Smooth muscle cell (in vitro differentiated cells): ENCODE measurements at regions not wholly inside any gene's neighbourhood (a gene's known extent, or its start where the extent isn't known, plus 50 kb on each side); places are given as distances from the start of the nearest gene placed in this dataset.

Experiments
- DNase-seq: peaks from one replicate; lab custom pipeline; 2025; ENCODE audit not compliant: unreplicated experiment; lab: John Stamatoyannopoulos, UW
- H2AFZ ChIP-seq: fragments of 200-600 bp; sonication (generic); 2 replicates; pipeline ENCODE4 v1.6.0; 2016; ENCODE audit warnings: antibody characterized with exemption, low read depth, mild to moderate bottlenecking
- H3F3A ChIP-seq: fragments of 200-600 bp; sonication (generic); 2 replicates; pipeline ENCODE4 v1.6.0; 2017; ENCODE audit warnings: antibody characterized with exemption, low read depth
- H3K27ac ChIP-seq: fragments of 200-600 bp; sonication (generic); 2 replicates; pipeline ENCODE4 v1.5.1; 2016; ENCODE audit warnings: low read depth, mild to moderate bottlenecking
- H3K27me3 ChIP-seq: fragments of 200-600 bp; sonication (generic); 2 replicates; pipeline ENCODE4 v1.6.1; 2016; ENCODE audit warnings: low read depth, mild to moderate bottlenecking
- H3K36me3 ChIP-seq: fragments of 200-600 bp; sonication (generic); 2 replicates; pipeline ENCODE4 v1.5.1; 2016; ENCODE audit warnings: low read depth
- H3K4me1 ChIP-seq: fragments of 200-600 bp; sonication (generic); 2 replicates; pipeline ENCODE4 v1.5.1; 2016; ENCODE audit warnings: low read depth
- H3K4me2 ChIP-seq: fragments of 200-600 bp; sonication (generic); 2 replicates; pipeline ENCODE4 v1.6.0; 2016; ENCODE audit warnings: mild to moderate bottlenecking
- H3K4me3 ChIP-seq: fragments of 200-600 bp; sonication (generic); 2 replicates; pipeline ENCODE4 v1.5.1; 2016; ENCODE audit warnings: mild to moderate bottlenecking
- H3K79me2 ChIP-seq: fragments of 200-600 bp; sonication (generic); 2 replicates; pipeline ENCODE4 v1.6.0; 2016; ENCODE audit warnings: low read depth, mild to moderate bottlenecking
- H3K9ac ChIP-seq: fragments of 200-600 bp; sonication (generic); 2 replicates; pipeline ENCODE4 v1.6.0; 2016; ENCODE audit warnings: low read depth
- H3K9me3 ChIP-seq: fragments of 200-600 bp; sonication (generic); replicated peaks from 2 replicates; pipeline ENCODE4 v1.5.1; 2016; ENCODE audit warnings: low read depth
- H4K20me1 ChIP-seq: fragments of 200-600 bp; sonication (generic); 2 replicates; pipeline ENCODE4 v1.6.0; 2016; ENCODE audit warnings: low read depth
- WGBS: methylation state at CpG from one replicate; pipeline ENCODE4 v1.1.7; 2016; ENCODE audit warnings: low lambda C conversion rate; 5-methylcytosine and 5-hydroxymethylcytosine counted together
- TF ChIP-seq, protein P1 (sequence below): fragments of 200-600 bp; sonication (generic); IDR thresholded peaks from 2 replicates; pipeline ENCODE4 v1.5.1; 2017; ENCODE audit warnings: borderline replicate concordance, mild to moderate bottlenecking, antibody characterized with exemption; ENCODE audit not compliant: insufficient read depth, poor library complexity, severe bottlenecking

GRCh38 chr6:126110512-126111270 is 124.4 kb downstream of the TRMT11 start:
- WGBS = 97% methylated on average over 4 of the region's 4 CpGs
- no peak for DNase-seq

DNA sequence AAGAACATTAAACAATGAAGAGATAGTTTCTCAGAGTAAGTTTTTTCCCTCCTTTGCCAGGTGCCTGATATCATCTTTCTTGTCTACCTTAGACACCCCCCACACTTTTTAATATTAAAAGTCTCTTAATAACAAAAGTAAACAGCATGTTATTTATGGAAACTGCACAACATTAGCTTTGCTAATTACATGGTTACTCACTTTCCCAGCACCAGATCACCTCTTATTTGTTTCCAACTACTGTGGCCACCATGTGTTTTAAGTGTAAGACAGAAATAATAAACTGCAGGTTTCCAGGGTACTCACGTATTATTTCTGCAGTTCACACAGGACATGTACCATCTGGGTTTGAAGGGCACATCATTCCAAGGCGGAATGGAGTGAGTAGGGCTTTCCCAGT is 125.0 kb downstream of the TRMT11 start:
- DNase-seq = no peak
- H3F3A ChIP-seq = no peaks in the 10 kb centered on the region
- peaks cover 23% of the 10 kb centered on the region for H3K4me1 ChIP-seq
- no peak overlapping the region for H3K27ac ChIP-seq
- 94% methylated on average over 2 of the region's 2 CpGs for WGBS
- H3K4me3 ChIP-seq = no peak overlapping the region
- H3K79me2 ChIP-seq = no peaks in the 10 kb centered on the region
- no peak overlapping the region for H2AFZ ChIP-seq
- H4K20me1 ChIP-seq = no peaks in the 10 kb centered on the region
- H3K4me2 ChIP-seq = no peak overlapping the region
- no peaks in the 10 kb centered on the region for H3K9me3 ChIP-seq
- H3K9ac ChIP-seq = no peak overlapping the region
- no peaks in the 10 kb centered on the region for H3K36me3 ChIP-seq
- TF ChIP-seq, protein P1, sequence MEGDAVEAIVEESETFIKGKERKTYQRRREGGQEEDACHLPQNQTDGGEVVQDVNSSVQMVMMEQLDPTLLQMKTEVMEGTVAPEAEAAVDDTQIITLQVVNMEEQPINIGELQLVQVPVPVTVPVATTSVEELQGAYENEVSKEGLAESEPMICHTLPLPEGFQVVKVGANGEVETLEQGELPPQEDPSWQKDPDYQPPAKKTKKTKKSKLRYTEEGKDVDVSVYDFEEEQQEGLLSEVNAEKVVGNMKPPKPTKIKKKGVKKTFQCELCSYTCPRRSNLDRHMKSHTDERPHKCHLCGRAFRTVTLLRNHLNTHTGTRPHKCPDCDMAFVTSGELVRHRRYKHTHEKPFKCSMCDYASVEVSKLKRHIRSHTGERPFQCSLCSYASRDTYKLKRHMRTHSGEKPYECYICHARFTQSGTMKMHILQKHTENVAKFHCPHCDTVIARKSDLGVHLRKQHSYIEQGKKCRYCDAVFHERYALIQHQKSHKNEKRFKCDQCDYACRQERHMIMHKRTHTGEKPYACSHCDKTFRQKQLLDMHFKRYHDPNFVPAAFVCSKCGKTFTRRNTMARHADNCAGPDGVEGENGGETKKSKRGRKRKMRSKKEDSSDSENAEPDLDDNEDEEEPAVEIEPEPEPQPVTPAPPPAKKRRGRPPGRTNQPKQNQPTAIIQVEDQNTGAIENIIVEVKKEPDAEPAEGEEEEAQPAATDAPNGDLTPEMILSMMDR = no peak
- H3K27me3 ChIP-seq = no peaks in the 10 kb centered on the region

More at GRCh38 chr6:126110512-126111270, 124.4 kb downstream of the TRMT11 start:
- H3K9ac ChIP-seq = no peak overlapping the region
- no peak overlapping the region for H2AFZ ChIP-seq
- H3K27ac ChIP-seq = no peak overlapping the region
- H4K20me1 ChIP-seq = no peaks in the 10 kb centered on the region
- no peaks in the 10 kb centered on the region for H3K79me2 ChIP-seq
- no peaks in the 10 kb centered on the region for H3F3A ChIP-seq
- no peak overlapping the region for H3K4me2 ChIP-seq
- H3K27me3 ChIP-seq = no peaks in the 10 kb centered on the region
- TF ChIP-seq, protein P1 = no peak
- peaks cover 23% of the 10 kb centered on the region for H3K4me1 ChIP-seq
- no peaks in the 10 kb centered on the region for H3K9me3 ChIP-seq
- no peaks in the 10 kb centered on the region for H3K36me3 ChIP-seq
- H3K4me3 ChIP-seq = no peak overlapping the region

GRCh38 chr6:126112171-126112632 is 125.9 kb downstream of the TRMT11 start:
- Histone ChIP-seq H3K27ac (no peak overlapping the region), H3F3A (no peaks in the 10 kb centered on the region), H3K36me3 (no peaks in the 10 kb centered on the region), H3K4me3 (no peak overlapping the region), H3K4me1 (peaks cover 19% of the 10 kb centered on the region), H3K9me3 (no peaks in the 10 kb centered on the region), H3K4me2 (no peak overlapping the region), H3K27me3 (no peaks in the 10 kb centered on the region), H3K9ac (no peak overlapping the region), H2AFZ (no peak overlapping the region), H3K79me2 (no peaks in the 10 kb centered on the region), H4K20me1 (no peaks in the 10 kb centered on the region)
- no peak for DNase-seq
- 69% methylated on average over 2 of the region's 2 CpGs for WGBS
- TF ChIP-seq, protein P1 = no peak

DNA sequence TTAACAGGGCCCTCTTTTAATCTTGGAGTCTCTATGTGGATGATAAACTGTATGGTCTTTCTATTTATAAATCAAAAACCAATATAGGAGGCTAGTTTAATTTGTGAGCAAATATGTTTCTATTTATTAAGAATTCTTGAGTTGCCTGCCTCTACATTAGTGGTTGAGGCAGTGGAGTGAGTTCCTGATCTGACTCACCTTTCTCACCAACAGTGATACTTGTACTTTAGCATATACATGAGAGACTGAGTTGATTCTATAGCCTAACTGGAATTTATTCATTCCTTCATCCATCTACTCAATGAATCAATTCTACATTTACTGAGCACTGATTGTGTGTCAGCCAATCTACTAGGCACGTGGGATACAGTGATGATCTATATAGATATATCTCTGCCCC is 126.9 kb downstream of the TRMT11 start:
- peaks cover 9% of the 10 kb centered on the region for H3K4me1 ChIP-seq
- TF ChIP-seq, protein P1 = no peak

More for the DNA sequence above, 126.9 kb downstream of the TRMT11 start:
- WGBS = 91% methylated on average over 1 of the region's 1 CpG
- Histone ChIP-seq H2AFZ (no peak overlapping the region), H3K27me3 (no peaks in the 10 kb centered on the region), H3K4me2 (no peak overlapping the region), H3K9ac (no peak overlapping the region), H3K36me3 (no peaks in the 10 kb centered on the region), H3K9me3 (no peaks in the 10 kb centered on the region), H3F3A (no peaks in the 10 kb centered on the region), H3K27ac (no peak overlapping the region), H4K20me1 (no peaks in the 10 kb centered on the region), H3K4me3 (no peak overlapping the region), H3K79me2 (no peaks in the 10 kb centered on the region)
- DNase-seq = no peak
